ENCODE measurements at regions not wholly inside any gene's neighbourhood (a gene's known extent, or its start where the extent isn't known, plus 50 kb on each side); places are given as distances from the start of the nearest gene placed in this dataset.
"Not testable (repeated sequence)": the region's sequence is repeated elsewhere in the genome, so short reads cannot be mapped to it uniquely, and the experiment has no call there.

- DNase-seq: not testable (repeated sequence)
Measured at GRCh38 chr13:40054422-40054821, 399.0 kb downstream of the COG6 start.

GRCh38 chr13:40056898-40057619 is 401.6 kb downstream of the COG6 start:
- DNase-seq: no peak

- DNase-seq: no peak
Measured at GRCh38 chr13:40058757-40059236, 403.3 kb downstream of the COG6 start.

DNA sequence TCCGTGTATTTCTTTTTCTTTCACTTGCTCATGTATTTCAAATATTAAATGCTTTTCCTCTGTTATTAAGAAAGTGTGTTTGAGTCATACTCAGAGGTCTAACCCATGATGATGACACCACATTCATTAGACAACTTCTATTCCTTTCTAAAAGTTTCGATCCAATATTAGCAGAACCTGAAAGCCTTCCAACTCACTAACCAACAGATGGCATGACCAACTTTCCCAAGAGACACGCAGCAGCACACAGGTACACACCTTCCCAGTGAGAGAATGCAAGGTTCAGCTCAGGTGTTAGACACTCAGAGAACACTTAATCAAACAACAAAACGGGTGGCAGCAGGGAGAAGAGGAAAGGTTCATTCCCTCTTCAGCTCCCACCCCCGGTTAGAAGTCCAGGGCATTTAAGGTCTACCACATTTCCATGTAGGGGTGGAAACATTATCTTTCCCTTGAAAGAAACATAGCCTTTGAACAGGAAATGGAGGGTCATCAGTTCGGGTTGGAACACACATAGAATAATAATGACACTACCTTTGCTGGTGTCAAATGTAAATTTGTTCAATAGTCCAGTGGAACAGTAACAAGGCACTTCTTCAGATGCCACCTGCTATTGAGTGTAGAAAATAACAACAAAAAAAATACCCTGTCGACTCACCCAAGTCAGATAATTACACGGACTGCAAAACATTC is 404.2 kb downstream of the COG6 start:
- DNase-seq: no peak

DNA sequence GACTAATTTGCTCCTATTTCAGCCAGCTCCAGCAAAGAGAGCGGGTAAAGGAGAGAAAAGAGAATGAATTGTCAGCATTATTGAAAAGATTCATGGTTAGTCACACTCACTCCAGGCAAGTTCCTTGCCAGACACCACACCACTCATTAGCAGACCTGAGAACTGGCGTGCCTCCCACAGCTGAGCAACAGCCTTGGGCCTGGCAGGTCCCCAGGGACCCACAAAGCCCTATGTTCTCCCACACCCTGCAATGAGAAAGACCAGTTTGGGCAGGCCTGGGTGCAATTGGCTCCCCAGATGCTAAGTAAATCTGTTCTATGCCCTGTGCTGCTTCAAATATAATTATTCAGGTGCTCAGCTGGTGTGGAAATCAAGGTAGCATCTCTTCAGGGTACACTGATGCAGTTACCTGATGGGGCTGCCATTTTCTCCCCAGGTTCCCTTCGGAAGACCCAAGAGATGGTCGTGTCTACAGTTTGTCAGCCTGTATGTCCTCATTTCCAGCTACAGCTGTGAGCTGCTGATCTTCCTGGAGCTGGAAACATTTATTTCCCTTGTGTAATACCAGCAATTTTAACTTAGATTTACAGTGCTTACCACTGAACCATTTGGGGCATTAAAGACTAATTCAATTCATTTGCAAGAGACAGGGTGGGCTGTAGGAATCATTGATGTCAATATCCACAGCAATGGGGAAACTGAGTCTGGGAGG is 405.0 kb downstream of the COG6 start:
- DNase-seq: no peak

DNA sequence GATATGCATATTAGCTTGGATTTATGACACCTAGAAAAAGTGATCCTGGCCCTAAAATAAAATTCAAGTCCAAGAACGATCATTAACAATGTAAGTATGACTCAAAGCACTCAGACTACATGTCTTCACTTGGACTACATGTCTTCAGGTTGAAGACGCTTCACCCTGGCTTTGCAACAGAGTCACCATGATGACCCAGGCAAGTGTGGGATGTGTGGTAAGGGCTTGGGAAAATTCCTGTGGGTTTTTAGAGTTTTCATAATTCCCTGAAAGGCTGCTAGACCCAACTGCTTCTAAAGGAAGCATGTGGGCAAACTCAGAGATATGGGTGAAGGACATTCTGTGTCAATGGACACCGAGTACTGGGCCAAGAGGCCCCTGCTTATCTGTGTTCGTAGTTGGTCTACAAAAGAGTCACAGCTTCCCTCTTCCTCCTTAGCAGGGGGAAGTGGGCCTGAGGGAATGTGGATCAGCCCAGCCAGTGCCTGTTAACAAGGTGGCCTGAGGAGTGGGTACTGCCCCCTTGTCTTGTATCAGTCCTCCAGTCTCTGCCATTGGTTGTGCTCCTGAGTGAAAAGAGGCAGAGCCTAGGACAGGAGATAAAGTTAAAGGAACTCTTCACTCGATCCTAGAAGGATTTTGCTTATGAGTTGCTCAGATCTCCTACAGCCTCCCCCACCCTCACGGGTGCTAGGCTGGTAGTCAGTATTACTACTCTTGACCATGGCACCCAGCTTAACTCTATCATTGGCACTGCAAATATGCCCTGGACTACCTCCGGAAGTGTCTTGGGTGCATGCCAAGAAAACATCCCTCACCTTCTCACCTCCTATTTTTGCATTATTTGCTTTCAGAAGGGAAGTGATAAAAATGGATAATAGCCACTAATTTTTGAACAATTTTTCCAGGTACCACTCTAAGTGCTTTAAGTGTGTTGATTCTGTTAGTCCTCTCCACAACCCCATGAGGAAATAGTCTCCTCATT is 406.3 kb downstream of the COG6 start:
- no peak for DNase-seq

GRCh38 chr13:40063278-40063698 is 407.8 kb downstream of the COG6 start:
- no peak for DNase-seq

DNA sequence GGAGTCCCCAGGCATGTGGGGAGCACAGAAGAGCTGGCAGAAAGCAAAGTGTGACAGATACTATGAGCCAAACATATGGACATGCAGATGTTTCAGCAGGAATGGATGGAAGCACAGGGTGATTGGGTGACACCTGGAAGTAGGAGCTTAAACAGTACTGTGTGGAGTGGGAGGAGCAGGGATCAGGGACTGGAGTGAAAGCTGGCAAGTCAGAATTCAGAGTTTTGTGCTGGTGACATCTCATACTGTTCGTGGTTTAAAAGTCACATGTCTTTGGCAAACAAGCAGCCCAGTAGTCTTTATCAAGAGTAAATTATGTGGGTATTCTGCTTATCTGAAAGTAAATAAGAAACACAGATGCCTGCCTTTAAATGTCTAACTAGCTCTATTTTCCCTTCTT is 408.2 kb downstream of the COG6 start:
- DNase-seq: no peak

GRCh38 chr13:40064154-40065097 is 409.0 kb downstream of the COG6 start:
- DNase-seq: no peak

DNA sequence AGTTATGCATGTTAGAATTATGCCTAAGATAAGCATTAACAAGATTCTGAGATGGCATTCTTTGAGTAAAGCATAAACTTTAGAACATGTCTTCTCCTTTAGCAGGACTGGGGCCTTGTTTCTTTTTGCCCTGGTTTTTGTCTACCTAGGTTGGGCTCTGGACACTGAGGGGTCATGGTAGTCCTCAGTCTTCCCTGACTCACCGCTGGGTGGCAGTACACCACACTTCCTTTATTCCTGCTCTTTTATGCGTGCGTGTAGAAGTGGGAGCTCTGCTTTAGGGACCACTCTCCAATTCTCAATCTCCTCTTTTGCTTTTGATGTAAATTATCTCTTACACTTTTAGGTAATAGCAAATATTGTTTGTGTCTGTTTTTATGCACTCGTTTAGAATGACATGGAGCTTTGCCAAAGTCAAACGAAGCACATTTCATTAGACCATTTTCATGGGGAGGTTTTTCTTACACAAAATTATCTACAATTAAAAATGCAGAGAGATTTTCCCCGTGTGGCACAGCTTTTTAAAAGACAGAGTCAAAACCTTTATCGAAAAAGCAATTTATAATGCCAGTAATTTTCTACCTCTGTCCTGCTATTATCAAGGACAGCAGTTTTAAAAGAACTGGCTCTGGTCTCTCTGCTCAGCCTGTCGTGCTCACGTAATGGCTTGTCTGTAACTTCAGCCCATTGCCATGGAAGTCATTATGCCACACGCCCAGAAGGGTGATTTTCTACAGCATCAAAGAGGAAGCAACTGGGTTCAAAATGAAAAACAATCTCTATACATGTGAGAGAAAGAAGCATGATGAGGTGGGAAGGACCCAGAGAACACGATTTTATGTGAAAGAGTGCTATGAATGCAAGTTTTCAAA is 413.9 kb downstream of the COG6 start:
- peak; percentile 67 to 72 for DNase-seq

GRCh38 chr13:40070357-40070756 is 414.9 kb downstream of the COG6 start:
- DNase-seq: no peak

DNA sequence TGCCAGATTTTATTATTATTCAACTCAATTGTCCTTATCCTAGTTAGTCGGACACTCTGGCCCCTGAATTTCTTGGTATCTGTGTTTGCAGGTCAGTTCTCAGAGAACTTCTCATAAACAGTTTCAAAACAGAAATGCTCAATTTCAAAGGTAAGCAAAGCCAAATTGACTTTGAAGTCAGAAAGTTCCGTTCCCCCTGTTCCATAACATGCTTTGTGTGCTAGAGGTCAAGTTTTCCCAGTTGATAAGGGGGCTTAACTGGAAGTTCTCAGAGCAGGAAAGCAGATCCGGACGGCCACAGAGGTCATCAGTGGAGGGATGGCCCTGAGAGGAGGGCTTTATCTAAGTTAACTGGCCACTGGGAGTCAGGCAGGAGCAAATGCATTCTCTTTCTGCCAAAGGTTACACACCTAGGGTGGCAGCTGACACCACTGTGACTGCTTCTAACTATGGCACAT is 417.2 kb downstream of the COG6 start:
- DNase-seq: no peak

GRCh38 chr13:40074338-40074737 is 418.9 kb downstream of the COG6 start:
- no peak for DNase-seq

- no peak for DNase-seq
Measured at GRCh38 chr13:40075281-40075680, 419.8 kb downstream of the COG6 start.

- no peak for DNase-seq
Measured at GRCh38 chr13:40076765-40077362, 421.4 kb downstream of the COG6 start.

DNA sequence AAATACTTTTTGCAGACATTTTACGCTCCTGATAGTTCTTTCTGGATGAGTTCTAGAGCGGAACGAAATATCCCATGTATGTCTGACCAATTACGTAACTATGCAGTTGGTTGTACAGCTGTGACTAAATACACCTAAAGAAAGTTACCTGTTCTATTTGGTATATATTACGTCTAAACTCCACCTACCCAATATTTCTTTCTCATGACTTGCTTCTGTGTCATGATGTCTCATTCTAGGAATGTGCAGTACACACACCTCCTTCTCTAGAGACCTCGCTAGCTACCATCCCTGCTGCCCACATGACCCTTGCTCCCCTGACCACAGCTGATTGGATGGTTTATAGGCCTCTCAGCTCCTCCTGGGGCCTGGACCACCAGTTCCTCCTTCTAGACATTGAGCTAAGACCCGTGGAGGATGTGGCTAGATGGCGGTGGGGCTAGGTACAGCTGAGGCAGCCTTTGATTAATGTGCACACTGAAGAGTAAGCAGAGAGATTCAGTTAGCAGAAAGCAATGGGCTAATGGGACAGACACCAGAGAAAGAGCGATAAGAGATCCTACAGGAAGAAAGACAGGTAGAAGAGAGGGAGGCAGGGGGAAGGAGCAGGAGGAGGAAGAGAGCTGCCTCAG is 422.1 kb downstream of the COG6 start:
- DNase-seq: no peak

- DNase-seq: no peak
Measured at GRCh38 chr13:40079721-40080120, 424.3 kb downstream of the COG6 start.

GRCh38 chr13:40080676-40081075 is 425.2 kb downstream of the COG6 start:
- DNase-seq: no peak

- no peak for DNase-seq
Measured at GRCh38 chr13:40082639-40083038, 427.2 kb downstream of the COG6 start.
